Keratinocyte (primary cell): ENCODE measurements at regions not wholly inside any gene's neighbourhood (a gene's known extent, or its start where the extent isn't known, plus 50 kb on each side); places are given as distances from the start of the nearest gene placed in this dataset.

Experiments
- DNase-seq: peaks from one replicate; pipeline ENCODE4 v3.0.0-alpha.2; 2011; ENCODE audit warnings: low read depth, missing footprints, low spot score
- FAIRE-seq: peaks from 2 replicates; lab custom pipeline; 2011; peaks lifted over from hg19 to GRCh38; lab: Jason Lieb, UNC
- H2AFZ ChIP-seq: 2 replicates; pipeline ENCODE4 v1.6.0; 2012; ENCODE audit warnings: low read length, control low read depth, inconsistent platforms; ENCODE audit not compliant: control insufficient read depth
- H3K27ac ChIP-seq: 2 replicates; pipeline ENCODE4 v1.5.1; 2011; ENCODE audit warnings: low read length; ENCODE audit not compliant: control insufficient read depth, insufficient read depth
- H3K27me3 ChIP-seq: 3 replicates; pipeline ENCODE4 v1.6.0; 2011; ENCODE audit warnings: low read length; ENCODE audit not compliant: control insufficient read depth, insufficient read depth; ENCODE audit errors: extremely low read depth
- H3K36me3 ChIP-seq, 2 experiments: 2 replicates in 1 of 2; 3 replicates in 1 of 2; pipeline ENCODE4 v1.5.1; 2011; ENCODE audit warnings: low read length in 2 of 2, mild to moderate bottlenecking in 1 of 2; ENCODE audit not compliant: control insufficient read depth in 2 of 2, insufficient read depth in 2 of 2; ENCODE audit errors: extremely low read depth in 1 of 2
- H3K4me1 ChIP-seq: 3 replicates; pipeline ENCODE4 v1.5.1; 2011; ENCODE audit warnings: low read length; ENCODE audit not compliant: control insufficient read depth, insufficient read depth; ENCODE audit errors: extremely low read depth
- H3K4me2 ChIP-seq: 3 replicates; pipeline ENCODE4 v1.6.0; 2011; ENCODE audit warnings: low read depth, low read length; ENCODE audit not compliant: control insufficient read depth, insufficient read depth; ENCODE audit errors: extremely low read depth
- H3K4me3 ChIP-seq, 3 experiments: fragments of 200-600 bp in 1 of 3; sonication (generic) in 1 of 3; 2 replicates in 2 of 3; 3 replicates in 1 of 3; pipeline ENCODE4 v1.5.1; 2011 to 2016; ENCODE audit warnings: low read length in 3 of 3, mild to moderate bottlenecking in 3 of 3, control low read depth in 2 of 3, inconsistent platforms in 1 of 3, low read depth in 1 of 3, mixed read lengths in 1 of 3, mixed run types in 1 of 3, moderate library complexity in 1 of 3; ENCODE audit not compliant: control insufficient read depth in 2 of 3, insufficient read depth in 2 of 3; ENCODE audit errors: extremely low read depth in 1 of 3
- H3K79me2 ChIP-seq: 2 replicates; pipeline ENCODE4 v1.6.0; 2012; ENCODE audit warnings: low read length; ENCODE audit not compliant: control insufficient read depth, insufficient read depth
- H3K9ac ChIP-seq: 3 replicates; pipeline ENCODE4 v1.6.0; 2011; ENCODE audit warnings: low read length; ENCODE audit not compliant: control insufficient read depth, insufficient read depth; ENCODE audit errors: extremely low read depth
- H3K9me1 ChIP-seq: 3 replicates; pipeline ENCODE4 v1.6.0; 2011; ENCODE audit warnings: low read length; ENCODE audit not compliant: control insufficient read depth, insufficient read depth; ENCODE audit errors: extremely low read depth
- H3K9me3 ChIP-seq: 2 replicates; pipeline ENCODE4 v1.5.1; 2012; ENCODE audit warnings: low read depth, low read length; ENCODE audit not compliant: control insufficient read depth
- H4K20me1 ChIP-seq: 3 replicates; pipeline ENCODE4 v1.6.0; 2011; ENCODE audit warnings: low read length; ENCODE audit not compliant: control insufficient read depth, insufficient read depth; ENCODE audit errors: extremely low read depth
- CTCF ChIP-seq, 3 experiments: IDR thresholded peaks in 1 of 3; conservative IDR thresholded peaks in 1 of 3; optimal IDR thresholded peaks in 1 of 3; 2 replicates in 2 of 3; 3 replicates in 1 of 3; pipeline versions ENCODE3 to v1.5.1; 2011; ENCODE audit warnings: low read length in 3 of 3, mild to moderate bottlenecking in 3 of 3, moderate library complexity in 2 of 3, control low read depth in 1 of 3, inconsistent platforms in 1 of 3; ENCODE audit not compliant: insufficient read depth in 2 of 3; ENCODE audit errors: extremely low read depth in 1 of 3
- EZH2 ChIP-seq: IDR thresholded peaks from one replicate; pipeline ENCODE4 v1.6.1; 2012; ENCODE audit warnings: inconsistent platforms, mild to moderate bottlenecking, low read length, moderate library complexity
- dilution Hi-C: fragments of 300-500 bp; cut with MboI; formaldehyde crosslinking; loops from one replicate; pipeline ENCODE4 v1.7.0; 2020; ENCODE audit warnings: low sequenced_read_pairs; ENCODE audit not compliant: extremely low pct_ligation_motif_present

DNA sequence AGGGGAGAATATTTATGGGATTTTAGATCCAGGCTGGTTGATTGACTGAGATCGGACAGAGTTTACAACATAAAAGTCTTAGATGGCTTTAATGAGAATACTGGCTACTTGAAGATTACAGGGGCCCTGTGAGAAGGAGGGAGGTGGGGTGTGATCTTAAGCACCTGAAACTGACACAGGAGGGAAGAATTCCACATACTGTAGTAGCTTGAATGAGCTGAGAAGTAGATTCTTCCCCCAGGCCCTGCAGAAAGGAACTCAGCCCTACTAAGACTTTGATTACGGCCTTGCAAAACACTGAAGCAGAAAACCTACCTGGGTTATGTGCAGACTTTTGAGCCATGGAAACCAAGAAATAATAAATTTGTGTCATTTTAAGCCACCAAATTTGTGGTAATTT is 1062.9 kb upstream of the GYPC start:
- H3K27ac ChIP-seq = no peak overlapping the region
- no peak for FAIRE-seq
- TF ChIP-seq EZH2 = no peak
- TF ChIP-seq CTCF (optimal IDR thresholded peaks at IDR 0.05 in 1 of 3, IDR thresholded peaks at IDR 0.05 in 1 of 3, conservative IDR thresholded peaks at IDR 0.05 in 1 of 3; ENCODE audit: extremely low read depth in 1 of 3, insufficient read depth in 2 of 3, low read length in 3 of 3) = no peak

GRCh38 chr2:125596612-125597011 is 1059.3 kb upstream of the GYPC start:
- FAIRE-seq = no peak
- H3K79me2 ChIP-seq = no peaks in the 10 kb centered on the region
- no peak overlapping the region for H3K27ac ChIP-seq
- no peak overlapping the region for H3K4me3 ChIP-seq
- H3K4me2 ChIP-seq = no peak overlapping the region
- no peak for TF ChIP-seq CTCF (optimal IDR thresholded peaks at IDR 0.05 in 1 of 3, IDR thresholded peaks at IDR 0.05 in 1 of 3, conservative IDR thresholded peaks at IDR 0.05 in 1 of 3; ENCODE audit: extremely low read depth in 1 of 3, insufficient read depth in 2 of 3, low read length in 3 of 3)
- no peak for TF ChIP-seq EZH2
- no peaks in the 10 kb centered on the region for H4K20me1 ChIP-seq
- DNase-seq = no peak
- H3K9ac ChIP-seq = no peak overlapping the region
- dilution Hi-C loops = no loop called here
- H3K27me3 ChIP-seq = no peaks in the 10 kb centered on the region
- no peaks in the 10 kb centered on the region for H3K36me3 ChIP-seq
- H2AFZ ChIP-seq = no peak overlapping the region
- no peaks in the 10 kb centered on the region for H3K9me1 ChIP-seq
- no peaks in the 10 kb centered on the region for H3K9me3 ChIP-seq
- H3K4me1 ChIP-seq = no peaks in the 10 kb centered on the region

More for the DNA sequence above, 1062.9 kb upstream of the GYPC start:
- H2AFZ ChIP-seq = no peak overlapping the region
- no peak overlapping the region for H3K9ac ChIP-seq
- H4K20me1 ChIP-seq = no peaks in the 10 kb centered on the region
- no peaks in the 10 kb centered on the region for H3K4me1 ChIP-seq
- dilution Hi-C loops = no loop called here
- H3K9me1 ChIP-seq = no peaks in the 10 kb centered on the region
- no peaks in the 10 kb centered on the region for H3K27me3 ChIP-seq
- no peak overlapping the region for H3K4me2 ChIP-seq
- no peaks in the 10 kb centered on the region for H3K36me3 ChIP-seq
- H3K9me3 ChIP-seq = no peaks in the 10 kb centered on the region
- no peak for DNase-seq
- no peak overlapping the region for H3K4me3 ChIP-seq
- no peaks in the 10 kb centered on the region for H3K79me2 ChIP-seq
